Prostate gland (tissue), 2 donors: ENCODE measurements at regions not wholly inside any gene's neighbourhood (a gene's known extent, or its start where the extent isn't known, plus 50 kb on each side); places are given as distances from the start of the nearest gene placed in this dataset.

Experiments used
- POLR2A ChIP-seq: fragments of 450-650 bp; IDR thresholded peaks from one replicate; pipeline ENCODE4 v1.6.1; 2016; ENCODE audit warnings: antibody characterized with exemption, mild to moderate bottlenecking
- POLR2AphosphoS5 ChIP-seq: sonication (generic); formaldehyde crosslinking; IDR thresholded peaks from one replicate; pipeline ENCODE4 v1.6.1; 2017; ENCODE audit warnings: antibody characterized with exemption
- TF ChIP-seq, protein P1 (sequence below), 4 experiments: fragments of 200-600 bp in 2 of 4; fragments of 450-650 bp in 2 of 4; sonication (generic) in 2 of 4; IDR thresholded peaks; 1 replicate in 3 of 4; 2 replicates in 1 of 4; pipeline ENCODE4 v1.5.1; 2016 to 2019; ENCODE audit warnings: antibody characterized with exemption in 4 of 4, mild to moderate bottlenecking in 2 of 4, moderate library complexity in 2 of 4

DNA sequence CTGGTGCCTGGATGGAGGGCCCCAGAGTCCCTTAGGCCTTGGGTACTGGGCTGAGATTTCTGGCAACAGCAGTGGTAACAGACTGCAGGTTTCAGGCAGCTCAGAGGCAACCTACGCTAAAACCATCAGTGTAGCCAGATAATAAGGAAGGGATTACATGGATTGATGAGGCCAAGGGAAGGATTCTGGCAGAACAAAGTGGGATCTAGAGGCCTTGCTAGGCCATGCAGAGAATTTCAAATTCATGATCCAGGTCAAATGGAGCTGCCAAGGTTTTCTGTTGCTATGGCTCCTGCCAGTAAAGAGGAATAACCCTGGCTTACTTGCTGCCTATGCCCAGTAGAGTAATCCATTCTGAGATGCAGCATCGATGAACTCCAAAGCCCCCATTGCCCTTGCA is 445.7 kb downstream of the ADRA2A start:
- TF ChIP-seq, protein P1, sequence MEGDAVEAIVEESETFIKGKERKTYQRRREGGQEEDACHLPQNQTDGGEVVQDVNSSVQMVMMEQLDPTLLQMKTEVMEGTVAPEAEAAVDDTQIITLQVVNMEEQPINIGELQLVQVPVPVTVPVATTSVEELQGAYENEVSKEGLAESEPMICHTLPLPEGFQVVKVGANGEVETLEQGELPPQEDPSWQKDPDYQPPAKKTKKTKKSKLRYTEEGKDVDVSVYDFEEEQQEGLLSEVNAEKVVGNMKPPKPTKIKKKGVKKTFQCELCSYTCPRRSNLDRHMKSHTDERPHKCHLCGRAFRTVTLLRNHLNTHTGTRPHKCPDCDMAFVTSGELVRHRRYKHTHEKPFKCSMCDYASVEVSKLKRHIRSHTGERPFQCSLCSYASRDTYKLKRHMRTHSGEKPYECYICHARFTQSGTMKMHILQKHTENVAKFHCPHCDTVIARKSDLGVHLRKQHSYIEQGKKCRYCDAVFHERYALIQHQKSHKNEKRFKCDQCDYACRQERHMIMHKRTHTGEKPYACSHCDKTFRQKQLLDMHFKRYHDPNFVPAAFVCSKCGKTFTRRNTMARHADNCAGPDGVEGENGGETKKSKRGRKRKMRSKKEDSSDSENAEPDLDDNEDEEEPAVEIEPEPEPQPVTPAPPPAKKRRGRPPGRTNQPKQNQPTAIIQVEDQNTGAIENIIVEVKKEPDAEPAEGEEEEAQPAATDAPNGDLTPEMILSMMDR (IDR thresholded peaks at IDR 0.05), result no peak
- TF ChIP-seq POLR2AphosphoS5 (no peak), POLR2A (no peak)
